ENCODE measurements at regions not wholly inside any gene's neighbourhood (a gene's known extent, or its start where the extent isn't known, plus 50 kb on each side); places are given as distances from the start of the nearest gene placed in this dataset.

DNA sequence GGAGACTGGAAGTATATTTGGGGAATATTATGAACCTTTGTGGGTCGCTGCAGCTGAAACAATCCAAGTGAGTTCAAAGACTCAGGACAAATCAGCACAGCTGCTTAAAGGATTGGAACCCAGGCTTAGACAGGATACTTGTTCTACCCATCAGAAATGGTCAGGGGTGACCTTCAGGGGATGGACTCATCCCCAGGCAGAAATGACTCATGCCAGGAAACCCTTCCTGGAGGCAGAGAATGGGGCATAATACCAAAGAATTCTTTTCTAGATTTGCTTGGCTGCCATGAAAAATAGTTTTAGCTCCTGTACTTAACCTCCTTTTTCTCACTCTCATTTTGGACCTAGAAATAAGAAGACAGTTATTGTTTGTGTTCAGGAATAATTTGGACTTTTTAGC, 425.5 kb downstream of the TSN start:
- TF ChIP-seq, protein P1, sequence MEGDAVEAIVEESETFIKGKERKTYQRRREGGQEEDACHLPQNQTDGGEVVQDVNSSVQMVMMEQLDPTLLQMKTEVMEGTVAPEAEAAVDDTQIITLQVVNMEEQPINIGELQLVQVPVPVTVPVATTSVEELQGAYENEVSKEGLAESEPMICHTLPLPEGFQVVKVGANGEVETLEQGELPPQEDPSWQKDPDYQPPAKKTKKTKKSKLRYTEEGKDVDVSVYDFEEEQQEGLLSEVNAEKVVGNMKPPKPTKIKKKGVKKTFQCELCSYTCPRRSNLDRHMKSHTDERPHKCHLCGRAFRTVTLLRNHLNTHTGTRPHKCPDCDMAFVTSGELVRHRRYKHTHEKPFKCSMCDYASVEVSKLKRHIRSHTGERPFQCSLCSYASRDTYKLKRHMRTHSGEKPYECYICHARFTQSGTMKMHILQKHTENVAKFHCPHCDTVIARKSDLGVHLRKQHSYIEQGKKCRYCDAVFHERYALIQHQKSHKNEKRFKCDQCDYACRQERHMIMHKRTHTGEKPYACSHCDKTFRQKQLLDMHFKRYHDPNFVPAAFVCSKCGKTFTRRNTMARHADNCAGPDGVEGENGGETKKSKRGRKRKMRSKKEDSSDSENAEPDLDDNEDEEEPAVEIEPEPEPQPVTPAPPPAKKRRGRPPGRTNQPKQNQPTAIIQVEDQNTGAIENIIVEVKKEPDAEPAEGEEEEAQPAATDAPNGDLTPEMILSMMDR (IDR thresholded peaks at IDR 0.05), result no peak
- TF ChIP-seq EP300 (IDR thresholded peaks at IDR 0.05), result no peak
- TF ChIP-seq POLR2A (IDR thresholded peaks at IDR 0.05), result no peak

Measured in gastroesophageal sphincter (tissue), 3 donors.